ENCODE measurements at regions not wholly inside any gene's neighbourhood (a gene's known extent, or its start where the extent isn't known, plus 50 kb on each side); places are given as distances from the start of the nearest gene placed in this dataset.

- H3K9me3 ChIP-seq (replicated peaks; ENCODE audit: control insufficient read depth, insufficient read depth, low read length) = no peaks in the 10 kb centered on the region
- H3K9me1 ChIP-seq (replicated peaks; ENCODE audit: control insufficient read depth, extremely low read depth, insufficient read depth, low read length) = no peaks in the 10 kb centered on the region
- no peak for TF ChIP-seq GATA2 (IDR thresholded peaks at IDR 0.05; ENCODE audit: insufficient read depth, insufficient read length, low read depth, low read length)
- TF ChIP-seq CTCF (IDR thresholded peaks at IDR 0.05; ENCODE audit: extremely low read depth in 1 of 2, insufficient read depth in 1 of 2, low read depth in 1 of 2, low read length in 2 of 2) = no peak
- no peak for TF ChIP-seq POLR2A (IDR thresholded peaks at IDR 0.05; ENCODE audit: low read depth, low read length)
- H3K4me1 ChIP-seq (ENCODE audit: control insufficient read depth, extremely low read depth, insufficient read depth, low read length) = no peaks in the 10 kb centered on the region
- ChIA-PET POLR2A (no interaction called here), CTCF (interaction anchor here (1.1 kb wide), 1 partner anchor 589 kb away, joined by 4 read pairs; no protein-coding TSS in a partner anchor)
- H3K27ac ChIP-seq (ENCODE audit: insufficient read depth, low read depth, low read length) = no peak overlapping the region
- BruUV-seq (replicated peaks) = no TSS peak
- H4K20me1 ChIP-seq (replicated peaks; ENCODE audit: control insufficient read depth, extremely low read depth, insufficient read depth, low read length) = no peaks in the 10 kb centered on the region
- dilution Hi-C loops (cut with MboI; ENCODE audit: extremely low pct_ligation_motif_present, low sequenced_read_pairs) = no loop called here
- no peak overlapping the region for H2AFZ ChIP-seq (ENCODE audit: low read depth, low read length)
- no peak overlapping the region for H3K9ac ChIP-seq (replicated peaks; ENCODE audit: extremely low read depth, insufficient read depth, low read length)
- intact Hi-C loops (cut with micrococcal nuclease) = no loop called here
- no peaks in the 10 kb centered on the region for H3K27me3 ChIP-seq (ENCODE audit: control insufficient read depth in 2 of 2, insufficient read depth in 2 of 2, low read length in 2 of 2)
- FAIRE-seq = no peak
- no peak for DNase-seq (ENCODE audit: low read depth, low spot score)
- H3K79me2 ChIP-seq (ENCODE audit: control insufficient read depth, insufficient read depth, low read length) = no peaks in the 10 kb centered on the region
- no peaks in the 10 kb centered on the region for H3K36me3 ChIP-seq (ENCODE audit: control insufficient read depth in 2 of 2, extremely low read depth in 1 of 2, insufficient read depth in 2 of 2, low read length in 2 of 2)
- H3K4me3 ChIP-seq (replicated peaks in 1 of 3; ENCODE audit: insufficient read depth in 1 of 3, low read depth in 1 of 3, low read length in 3 of 3) = no peak overlapping the region
- no peak overlapping the region for H3K4me2 ChIP-seq (ENCODE audit: insufficient read depth, low read length)
These were observed 384.7 kb upstream of the LCORL start for GRCh38 chr4:18406264-18406663.

GRCh38 chr4:18405054-18405453 is 383.5 kb upstream of the LCORL start:
- no TSS peak for BruUV-seq (replicated peaks)
- dilution Hi-C loops (cut with MboI; ENCODE audit: extremely low pct_ligation_motif_present, low sequenced_read_pairs) = no loop called here

More at GRCh38 chr4:18405054-18405453, 383.5 kb upstream of the LCORL start:
- Histone ChIP-seq H3K9me1 (replicated peaks; ENCODE audit: control insufficient read depth, extremely low read depth, insufficient read depth, low read length) (no peaks in the 10 kb centered on the region), H3K9ac (replicated peaks; ENCODE audit: extremely low read depth, insufficient read depth, low read length) (no peak overlapping the region), H4K20me1 (replicated peaks; ENCODE audit: control insufficient read depth, extremely low read depth, insufficient read depth, low read length) (no peaks in the 10 kb centered on the region), H3K4me3 (replicated peaks in 1 of 3; ENCODE audit: insufficient read depth in 1 of 3, low read depth in 1 of 3, low read length in 3 of 3) (no peak overlapping the region), H3K79me2 (ENCODE audit: control insufficient read depth, insufficient read depth, low read length) (no peaks in the 10 kb centered on the region), H3K4me1 (ENCODE audit: control insufficient read depth, extremely low read depth, insufficient read depth, low read length) (no peaks in the 10 kb centered on the region), H3K27ac (ENCODE audit: insufficient read depth, low read depth, low read length) (no peak overlapping the region), H3K36me3 (ENCODE audit: control insufficient read depth in 2 of 2, extremely low read depth in 1 of 2, insufficient read depth in 2 of 2, low read length in 2 of 2) (no peaks in the 10 kb centered on the region), H3K27me3 (ENCODE audit: control insufficient read depth in 2 of 2, insufficient read depth in 2 of 2, low read length in 2 of 2) (no peaks in the 10 kb centered on the region), H3K4me2 (ENCODE audit: insufficient read depth, low read length) (no peak overlapping the region), H2AFZ (ENCODE audit: low read depth, low read length) (no peak overlapping the region), H3K9me3 (replicated peaks; ENCODE audit: control insufficient read depth, insufficient read depth, low read length) (no peaks in the 10 kb centered on the region)
- intact Hi-C loops (cut with micrococcal nuclease) = no loop called here
- CTCF ChIA-PET = no interaction called here
- TF ChIP-seq MAX (IDR thresholded peaks at IDR 0.05; ENCODE audit: insufficient read depth, insufficient read length) (no peak), POLR2AphosphoS5 (IDR thresholded peaks at IDR 0.05; ENCODE audit: insufficient read depth, low read depth, low read length) (no peak), EZH2 (IDR thresholded peaks at IDR 0.05; ENCODE audit: borderline replicate concordance, low read depth, low read length, severe bottlenecking) (no peak), POLR2A (IDR thresholded peaks at IDR 0.05; ENCODE audit: low read depth, low read length) (no peak)
- FAIRE-seq (no peak), DNase-seq (ENCODE audit: low read depth, low spot score) (no peak)
- POLR2A ChIA-PET = no interaction called here

All from endothelial cell of umbilical vein (primary cell).